WTC11 (cell line): ENCODE measurements at regions not wholly inside any gene's neighbourhood (a gene's known extent, or its start where the extent isn't known, plus 50 kb on each side); places are given as distances from the start of the nearest gene placed in this dataset.

ENCODE experiments used
- CTCF ChIP-seq: fragments of 200-600 bp; IDR thresholded peaks from 2 replicates; pipeline ENCODE4 v1.8.0; 2022; ENCODE audit warnings: antibody characterized with exemption
- GRHL2 ChIP-seq: fragments of 250-450 bp; sonication (Bioruptor Pico); IDR thresholded peaks from 2 replicates; pipeline ENCODE4 v1.8.0; 2022; ENCODE audit warnings: mild to moderate bottlenecking, moderate library complexity; ENCODE audit not compliant: insufficient replicate concordance, severe bottlenecking
- SP1 ChIP-seq: sonication (generic); formaldehyde crosslinking; conservative IDR thresholded peaks from 2 replicates; pipeline ENCODE4 v1.8.1; 2022; ENCODE audit warnings: missing genetic modification reagents
- TEAD4 ChIP-seq: sonication (generic); formaldehyde crosslinking; IDR thresholded peaks from 2 replicates; pipeline ENCODE4 v1.8.0; 2022; ENCODE audit warnings: mild to moderate bottlenecking, missing genetic modification reagents
- ZNF532 ChIP-seq: fragments of 250-450 bp; sonication (Bioruptor Pico); IDR thresholded peaks from 2 replicates; pipeline ENCODE4 v1.9.0; 2021; ENCODE audit warnings: mild to moderate bottlenecking, borderline replicate concordance
- TF ChIP-seq, protein P1 (sequence below): sonication (generic); formaldehyde crosslinking; IDR thresholded peaks from 2 replicates; pipeline ENCODE4 v1.8.1; 2023; ENCODE audit warnings: mild to moderate bottlenecking, missing genetic modification reagents, borderline replicate concordance

- TF ChIP-seq CTCF (no peak), TEAD4 (CRISPR knock-in tag) (no peak), SP1 (CRISPR knock-in tag) (no peak), GRHL2 (CRISPR knock-in tag) (no peak), ZNF532 (CRISPR knock-in tag) (no peak)
- TF ChIP-seq, protein P1, sequence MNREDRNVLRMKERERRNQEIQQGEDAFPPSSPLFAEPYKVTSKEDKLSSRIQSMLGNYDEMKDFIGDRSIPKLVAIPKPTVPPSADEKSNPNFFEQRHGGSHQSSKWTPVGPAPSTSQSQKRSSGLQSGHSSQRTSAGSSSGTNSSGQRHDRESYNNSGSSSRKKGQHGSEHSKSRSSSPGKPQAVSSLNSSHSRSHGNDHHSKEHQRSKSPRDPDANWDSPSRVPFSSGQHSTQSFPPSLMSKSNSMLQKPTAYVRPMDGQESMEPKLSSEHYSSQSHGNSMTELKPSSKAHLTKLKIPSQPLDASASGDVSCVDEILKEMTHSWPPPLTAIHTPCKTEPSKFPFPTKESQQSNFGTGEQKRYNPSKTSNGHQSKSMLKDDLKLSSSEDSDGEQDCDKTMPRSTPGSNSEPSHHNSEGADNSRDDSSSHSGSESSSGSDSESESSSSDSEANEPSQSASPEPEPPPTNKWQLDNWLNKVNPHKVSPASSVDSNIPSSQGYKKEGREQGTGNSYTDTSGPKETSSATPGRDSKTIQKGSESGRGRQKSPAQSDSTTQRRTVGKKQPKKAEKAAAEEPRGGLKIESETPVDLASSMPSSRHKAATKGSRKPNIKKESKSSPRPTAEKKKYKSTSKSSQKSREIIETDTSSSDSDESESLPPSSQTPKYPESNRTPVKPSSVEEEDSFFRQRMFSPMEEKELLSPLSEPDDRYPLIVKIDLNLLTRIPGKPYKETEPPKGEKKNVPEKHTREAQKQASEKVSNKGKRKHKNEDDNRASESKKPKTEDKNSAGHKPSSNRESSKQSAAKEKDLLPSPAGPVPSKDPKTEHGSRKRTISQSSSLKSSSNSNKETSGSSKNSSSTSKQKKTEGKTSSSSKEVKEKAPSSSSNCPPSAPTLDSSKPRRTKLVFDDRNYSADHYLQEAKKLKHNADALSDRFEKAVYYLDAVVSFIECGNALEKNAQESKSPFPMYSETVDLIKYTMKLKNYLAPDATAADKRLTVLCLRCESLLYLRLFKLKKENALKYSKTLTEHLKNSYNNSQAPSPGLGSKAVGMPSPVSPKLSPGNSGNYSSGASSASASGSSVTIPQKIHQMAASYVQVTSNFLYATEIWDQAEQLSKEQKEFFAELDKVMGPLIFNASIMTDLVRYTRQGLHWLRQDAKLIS (CRISPR knock-in tag) = no peak
Observed at GRCh38 chr6:48706310-48706709, 595.3 kb upstream of the PTCHD4 start.
